NB4 (cell line): ENCODE measurements at regions not wholly inside any gene's neighbourhood (a gene's known extent, or its start where the extent isn't known, plus 50 kb on each side); places are given as distances from the start of the nearest gene placed in this dataset.

Experiments used
- DNase-seq: peaks from one replicate; pipeline ENCODE4 v3.0.0; 2010; ENCODE audit warnings: low read depth
- H3K4me3 ChIP-seq: one replicate; pipeline ENCODE4 v1.5.1; 2011; ENCODE audit warnings: mild to moderate bottlenecking, low read depth, low read length, moderate library complexity
- CTCF ChIP-seq: IDR thresholded peaks from one replicate; pipeline ENCODE4 v1.5.1; 2012; ENCODE audit warnings: low read depth, low read length
- MYC ChIP-seq: IDR thresholded peaks from 2 replicates; pipeline ENCODE4 v1.6.1; 2011; ENCODE audit warnings: low read depth, low read length
- POLR2A ChIP-seq: IDR thresholded peaks from 2 replicates; pipeline ENCODE4 v1.6.1; 2011; ENCODE audit warnings: mild to moderate bottlenecking; ENCODE audit not compliant: insufficient read length; ENCODE audit errors: extremely low read depth
- TF ChIP-seq, protein P1 (sequence below): IDR thresholded peaks from 2 replicates; pipeline ENCODE4 v1.6.1; 2011; ENCODE audit warnings: low read depth, low read length

DNA sequence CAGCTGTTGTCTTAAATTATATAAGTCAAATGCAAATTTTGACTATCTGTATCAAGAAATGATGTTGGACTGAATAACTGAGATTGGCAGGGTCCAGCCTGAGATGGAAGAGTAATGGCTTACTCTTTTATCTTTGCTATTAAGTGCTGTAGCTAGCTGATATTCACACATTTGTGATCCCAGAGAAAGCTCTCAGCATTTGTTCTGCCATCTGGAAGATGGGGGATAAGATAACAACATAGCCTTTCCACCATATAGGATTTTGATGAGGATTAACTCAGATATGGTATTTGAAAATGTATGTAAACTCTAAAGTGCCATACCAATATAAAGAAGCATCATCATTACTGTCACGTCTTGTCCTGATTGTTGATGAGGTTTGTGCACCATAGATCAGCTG is 1063.2 kb upstream of the TENM4 start:
- DNase-seq = no peak
- TF ChIP-seq POLR2A (no peak), MYC (no peak), CTCF (no peak)
- TF ChIP-seq, protein P1, sequence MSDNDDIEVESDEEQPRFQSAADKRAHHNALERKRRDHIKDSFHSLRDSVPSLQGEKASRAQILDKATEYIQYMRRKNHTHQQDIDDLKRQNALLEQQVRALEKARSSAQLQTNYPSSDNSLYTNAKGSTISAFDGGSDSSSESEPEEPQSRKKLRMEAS = no peak
- no peak overlapping the region for H3K4me3 ChIP-seq

DNA sequence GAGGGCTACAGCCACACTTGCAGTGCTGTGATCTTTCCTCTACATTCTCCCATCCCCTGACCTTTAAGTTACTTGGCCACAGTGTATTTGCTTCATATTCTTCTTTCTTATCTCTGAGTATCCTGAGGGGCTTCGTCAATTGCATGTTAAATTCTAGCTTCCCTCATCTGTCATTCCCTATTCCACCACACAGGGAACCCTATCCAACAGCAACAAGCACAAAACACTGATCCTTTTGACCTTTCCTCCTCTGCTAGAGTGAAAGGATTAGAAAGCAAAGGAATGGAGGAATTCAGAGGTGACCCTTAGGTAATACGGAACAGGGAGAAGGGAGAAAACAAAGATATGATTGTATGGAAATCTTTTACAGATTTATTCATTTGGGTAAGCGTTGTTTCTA is 1061.7 kb upstream of the TENM4 start:
- no peak for DNase-seq
- no peak for TF ChIP-seq POLR2A
- TF ChIP-seq, protein P1 = no peak
- TF ChIP-seq CTCF = no peak
- no peak for TF ChIP-seq MYC
- H3K4me3 ChIP-seq = no peak overlapping the region

DNA sequence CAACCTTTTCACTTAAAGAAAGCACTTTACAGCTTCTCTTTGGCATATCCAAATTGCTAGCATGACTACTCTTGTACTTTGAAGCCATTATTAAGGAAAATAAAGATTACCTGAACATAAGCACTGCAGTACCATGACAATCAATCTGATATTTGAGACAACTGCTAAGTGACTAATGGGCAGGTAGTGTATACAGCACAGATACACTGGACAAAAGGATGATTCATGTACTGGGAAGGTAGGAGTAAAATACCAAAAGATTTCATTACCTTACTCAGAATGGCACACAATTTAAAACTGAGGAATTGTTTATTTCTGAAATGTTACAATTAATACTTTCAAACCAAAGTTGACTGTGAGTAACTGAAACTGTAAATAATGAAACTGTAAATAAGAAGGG is 1054.3 kb upstream of the TENM4 start:
- TF ChIP-seq CTCF (no peak), MYC (no peak), POLR2A (no peak)
- TF ChIP-seq, protein P1 = no peak
- no peak overlapping the region for H3K4me3 ChIP-seq
- DNase-seq = no peak

- TF ChIP-seq, protein P1 = no peak
- TF ChIP-seq POLR2A (no peak), MYC (no peak), CTCF (no peak)
- no peak overlapping the region for H3K4me3 ChIP-seq
- no peak for DNase-seq
Observed at GRCh38 chr11:80487952-80488351, 1047.1 kb upstream of the TENM4 start.

GRCh38 chr11:80486678-80487077 is 1045.8 kb upstream of the TENM4 start:
- DNase-seq = no peak
- no peak overlapping the region for H3K4me3 ChIP-seq
- TF ChIP-seq POLR2A (no peak), CTCF (no peak), MYC (no peak)
- TF ChIP-seq, protein P1 = no peak

GRCh38 chr11:80477178-80477577 is 1036.3 kb upstream of the TENM4 start:
- DNase-seq = no peak
- TF ChIP-seq, protein P1 = no peak
- TF ChIP-seq MYC (no peak), CTCF (no peak), POLR2A (no peak)

More at GRCh38 chr11:80477178-80477577, 1036.3 kb upstream of the TENM4 start:
- no peak overlapping the region for H3K4me3 ChIP-seq
